Mesothelial cell of epicardium (in vitro differentiated cells): ENCODE measurements at regions not wholly inside any gene's neighbourhood (a gene's known extent, or its start where the extent isn't known, plus 50 kb on each side); places are given as distances from the start of the nearest gene placed in this dataset.

Experiments
- DNase-seq, 2 experiments: peaks; one replicate each; pipeline ENCODE4 v3.0.0; 2021; ENCODE audit warnings: low spot score in 2 of 2; ENCODE audit not compliant: unreplicated experiment in 2 of 2
- H3K27ac Mint-ChIP-seq: 2 replicates; pipeline ENCODE4 v1.8.0; 2021; ENCODE audit warnings: mixed read lengths
- H3K27me3 Mint-ChIP-seq: 2 replicates; pipeline ENCODE4 v1.8.0; 2021; ENCODE audit warnings: low read depth, mixed read lengths
- H3K36me3 Mint-ChIP-seq: 2 replicates; pipeline ENCODE4 v1.8.0; 2021; ENCODE audit warnings: mixed read lengths
- H3K4me1 Mint-ChIP-seq: 2 replicates; pipeline ENCODE4 v1.8.0; 2021; ENCODE audit warnings: mixed read lengths
- H3K4me3 Mint-ChIP-seq: 2 replicates; pipeline ENCODE4 v1.8.0; 2021; ENCODE audit warnings: mild to moderate bottlenecking, moderate library complexity, mixed read lengths
- H3K9me3 Mint-ChIP-seq: 2 replicates; pipeline ENCODE4 v1.8.0; 2021; ENCODE audit warnings: mixed read lengths
- CTCF ChIP-seq: fragments of 200-600 bp; sonication (generic); IDR thresholded peaks from one replicate; pipeline ENCODE4 v1.5.0; 2021; ENCODE audit warnings: antibody characterized with exemption; ENCODE audit not compliant: unreplicated experiment

DNA sequence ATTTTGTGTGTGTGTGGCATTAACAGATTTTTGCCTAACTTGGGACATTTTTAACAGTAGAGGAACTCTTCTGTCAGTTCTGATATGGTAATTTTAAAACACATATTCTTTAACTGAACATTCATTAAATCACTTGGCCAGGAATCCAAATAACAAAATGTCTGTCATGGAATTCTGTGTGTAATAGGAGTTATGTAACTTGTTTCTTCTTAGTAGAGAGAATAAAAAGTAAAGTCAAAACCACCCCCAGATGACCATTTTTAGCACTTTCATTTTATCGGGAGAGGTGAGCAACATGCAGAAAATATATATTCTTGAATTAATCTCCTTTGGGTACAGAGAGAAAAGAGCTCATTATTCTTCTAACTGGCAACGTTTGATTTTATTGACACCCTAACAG, 1740.3 kb downstream of the STIM2 start:
- DNase-seq = no peak
- Mint-ChIP-seq H3K9me3 (peaks cover 12% of the 10 kb centered on the region), H3K27me3 (no peaks in the 10 kb centered on the region), H3K4me1 (no peaks in the 10 kb centered on the region), H3K4me3 (no peak overlapping the region), H3K36me3 (no peaks in the 10 kb centered on the region), H3K27ac (no peak overlapping the region)
- no peak for TF ChIP-seq CTCF

DNA sequence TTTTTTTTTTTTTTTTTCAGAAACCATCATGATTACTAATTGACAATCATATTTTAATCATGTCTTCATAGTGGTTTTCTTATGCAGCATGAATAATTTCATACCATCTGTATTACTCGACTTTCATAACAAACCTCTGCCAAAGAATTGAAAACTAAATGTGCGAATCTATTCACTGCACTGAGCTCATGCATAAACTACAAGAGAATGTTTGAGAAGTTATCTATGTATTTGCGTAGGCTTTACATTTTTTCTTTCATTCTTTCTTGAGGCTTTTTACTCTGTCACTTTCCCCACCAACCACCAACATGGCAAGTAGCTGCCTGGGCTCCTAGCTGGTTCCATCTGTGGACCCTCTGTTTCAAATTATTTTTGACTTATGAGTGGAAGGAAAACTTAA, 1761.0 kb downstream of the STIM2 start:
- H3K4me1 Mint-ChIP-seq = no peaks in the 10 kb centered on the region
- H3K36me3 Mint-ChIP-seq = no peaks in the 10 kb centered on the region
- no peak overlapping the region for H3K4me3 Mint-ChIP-seq
- H3K27ac Mint-ChIP-seq = no peak overlapping the region
- no peak for TF ChIP-seq CTCF
- H3K27me3 Mint-ChIP-seq = no peaks in the 10 kb centered on the region
- no peak for DNase-seq
- peaks cover 11% of the 10 kb centered on the region for H3K9me3 Mint-ChIP-seq

DNA sequence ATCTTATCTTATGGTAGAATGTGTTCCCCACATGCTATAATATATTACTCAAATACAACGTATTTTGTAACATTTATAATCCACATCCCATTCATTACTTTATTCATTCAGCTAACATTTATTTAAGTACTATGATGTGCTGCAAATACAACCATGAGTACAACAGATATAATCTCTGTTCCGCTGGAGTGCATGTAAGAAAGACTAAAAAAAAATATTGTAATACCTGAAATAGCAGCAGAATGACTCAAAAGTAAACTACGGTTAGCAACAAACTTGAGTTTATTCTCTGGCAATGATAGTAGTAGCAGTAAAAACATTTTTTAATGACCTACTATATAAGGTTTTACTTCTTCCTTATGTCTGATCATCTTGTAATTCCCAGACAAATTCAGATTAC, 1776.3 kb downstream of the STIM2 start:
- Mint-ChIP-seq H3K36me3 (no peaks in the 10 kb centered on the region), H3K4me3 (no peak overlapping the region), H3K27me3 (no peaks in the 10 kb centered on the region), H3K9me3 (peaks cover 9% of the 10 kb centered on the region), H3K27ac (no peak overlapping the region), H3K4me1 (no peaks in the 10 kb centered on the region)
- DNase-seq = no peak
- no peak for TF ChIP-seq CTCF

GRCh38 chr4:28639747-28640146, 1779.1 kb downstream of the STIM2 start:
- no peak overlapping the region for H3K27ac Mint-ChIP-seq
- H3K9me3 Mint-ChIP-seq = no peaks in the 10 kb centered on the region
- no peaks in the 10 kb centered on the region for H3K27me3 Mint-ChIP-seq
- H3K4me1 Mint-ChIP-seq = no peaks in the 10 kb centered on the region
- no peak for TF ChIP-seq CTCF
- H3K36me3 Mint-ChIP-seq = no peaks in the 10 kb centered on the region
- H3K4me3 Mint-ChIP-seq = no peak overlapping the region
- DNase-seq = no peak

DNA sequence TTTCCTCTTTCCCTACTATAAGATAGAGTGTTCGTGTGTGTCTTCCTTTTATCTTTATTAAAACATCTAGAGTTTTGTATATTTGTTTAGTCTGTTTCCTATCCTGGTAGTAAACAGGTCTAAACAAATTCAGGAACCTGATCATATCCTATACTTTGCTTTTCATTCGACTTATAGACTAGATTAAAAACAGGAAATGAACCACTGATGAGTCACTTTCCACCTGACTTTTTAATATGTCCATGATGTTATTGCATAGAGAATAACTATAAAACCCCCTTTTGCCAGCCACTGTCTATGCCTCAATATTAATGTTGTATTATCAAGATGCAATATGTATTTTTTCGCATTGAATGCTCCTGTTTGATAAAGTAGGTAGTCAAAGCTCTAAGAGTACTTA, 1794.0 kb downstream of the STIM2 start:
- Mint-ChIP-seq H3K27ac (no peak overlapping the region), H3K36me3 (no peaks in the 10 kb centered on the region), H3K4me3 (no peak overlapping the region), H3K4me1 (no peaks in the 10 kb centered on the region), H3K27me3 (no peaks in the 10 kb centered on the region), H3K9me3 (peaks cover 9% of the 10 kb centered on the region)
- no peak for DNase-seq
- no peak for TF ChIP-seq CTCF

GRCh38 chr4:28665306-28665705, 1804.7 kb downstream of the STIM2 start:
- Mint-ChIP-seq H3K27me3 (no peaks in the 10 kb centered on the region), H3K4me3 (no peak overlapping the region), H3K4me1 (no peaks in the 10 kb centered on the region), H3K9me3 (peaks cover 4% of the 10 kb centered on the region), H3K36me3 (no peaks in the 10 kb centered on the region), H3K27ac (no peak overlapping the region)
- no peak for TF ChIP-seq CTCF
- no peak for DNase-seq
